Neural progenitor cell (in vitro differentiated cells): ENCODE measurements at regions not wholly inside any gene's neighbourhood (a gene's known extent, or its start where the extent isn't known, plus 50 kb on each side); places are given as distances from the start of the nearest gene placed in this dataset.

Source experiments
- DNase-seq: peaks from one replicate; pipeline ENCODE4 v3.0.0-alpha.2; 2016; ENCODE audit warnings: low spot score
- H2AFZ ChIP-seq: fragments of 200-600 bp; sonication (generic); replicated peaks from 2 replicates; pipeline ENCODE4 v1.6.1; 2016; ENCODE audit warnings: antibody characterized with exemption
- H3F3A ChIP-seq: fragments of 200-600 bp; sonication (generic); 2 replicates; pipeline ENCODE4 v1.6.1; 2016; ENCODE audit warnings: antibody characterized with exemption, low read depth
- H3K27ac ChIP-seq: fragments of 200-600 bp; sonication (generic); 2 replicates; pipeline ENCODE4 v1.5.1; 2016; ENCODE audit warnings: mild to moderate bottlenecking
- H3K27me3 ChIP-seq: fragments of 200-600 bp; sonication (generic); 2 replicates; pipeline ENCODE4 v1.6.1; 2016; ENCODE audit warnings: mild to moderate bottlenecking, moderate library complexity
- H3K36me3 ChIP-seq: fragments of 200-600 bp; sonication (generic); 2 replicates; pipeline ENCODE4 v1.5.1; 2016
- H3K4me1 ChIP-seq: fragments of 200-600 bp; sonication (generic); 2 replicates; pipeline ENCODE4 v1.6.1; 2016; ENCODE audit warnings: mixed run types
- H3K4me2 ChIP-seq: fragments of 200-600 bp; sonication (generic); 2 replicates; pipeline ENCODE4 v1.6.1; 2016
- H3K4me3 ChIP-seq: fragments of 200-600 bp; sonication (generic); 2 replicates; pipeline ENCODE4 v1.5.1; 2016
- H3K79me2 ChIP-seq: fragments of 200-600 bp; sonication (generic); 2 replicates; pipeline ENCODE4 v1.6.1; 2016; ENCODE audit warnings: low read depth
- H3K9ac ChIP-seq: fragments of 200-600 bp; sonication (generic); 2 replicates; pipeline ENCODE4 v1.6.1; 2016
- H3K9me3 ChIP-seq: fragments of 200-600 bp; sonication (generic); 2 replicates; pipeline ENCODE4 v1.5.1; 2016; ENCODE audit warnings: low read depth
- H4K20me1 ChIP-seq: fragments of 200-600 bp; sonication (generic); 2 replicates; pipeline ENCODE4 v1.6.1; 2016; ENCODE audit warnings: low read depth
- H3K27ac Mint-ChIP-seq: 3 replicates; pipeline ENCODE4 v1.8.0; 2021; ENCODE audit warnings: mixed read lengths
- H3K27me3 Mint-ChIP-seq: 2 replicates; pipeline ENCODE4 v1.8.0; 2022; ENCODE audit warnings: low read depth, mild to moderate bottlenecking, inconsistent platforms, moderate library complexity, mixed read lengths; ENCODE audit not compliant: insufficient read depth
- H3K36me3 Mint-ChIP-seq: 3 replicates; pipeline ENCODE4 v1.8.0; 2021; ENCODE audit warnings: mixed read lengths
- H3K4me1 Mint-ChIP-seq: 3 replicates; pipeline ENCODE4 v1.8.0; 2021; ENCODE audit warnings: mixed read lengths
- H3K4me3 Mint-ChIP-seq: 3 replicates; pipeline ENCODE4 v1.8.0; 2021; ENCODE audit warnings: mild to moderate bottlenecking, moderate library complexity, mixed read lengths
- H3K9me3 Mint-ChIP-seq: 3 replicates; pipeline ENCODE4 v1.8.0; 2020; ENCODE audit warnings: mixed read lengths
- CTCF ChIP-seq: fragments of 200-600 bp; sonication (generic); IDR thresholded peaks from 2 replicates; pipeline ENCODE4 v1.5.1; 2017; ENCODE audit warnings: antibody characterized with exemption, mild to moderate bottlenecking
- EZH2 ChIP-seq: fragments of 200-600 bp; sonication (generic); IDR thresholded peaks from 2 replicates; pipeline ENCODE4 v1.6.1; 2017; ENCODE audit warnings: antibody characterized with exemption, mild to moderate bottlenecking, moderate library complexity
- EZH2phosphoT487 ChIP-seq: fragments of 200-600 bp; sonication (generic); IDR thresholded peaks from 2 replicates; pipeline ENCODE4 v1.6.1; 2017; ENCODE audit warnings: antibody characterized with exemption

- H3K27ac ChIP-seq, result no peak overlapping the region
- no peaks in the 10 kb centered on the region for H3K9me3 Mint-ChIP-seq
- H3K4me1 Mint-ChIP-seq, result peaks cover 26% of the 10 kb centered on the region
- H3K79me2 ChIP-seq, result no peaks in the 10 kb centered on the region
- peak overlapping the region; percentile 43 for H3K27ac Mint-ChIP-seq
- TF ChIP-seq CTCF, result no peak
- TF ChIP-seq EZH2, result no peak
- no peak for TF ChIP-seq EZH2phosphoT487
- H3K9me3 ChIP-seq, result no peaks in the 10 kb centered on the region
- H2AFZ ChIP-seq, result no peak overlapping the region
- H3K4me1 ChIP-seq, result peaks cover 8% of the 10 kb centered on the region
- no peaks in the 10 kb centered on the region for H3K36me3 ChIP-seq
- H3K4me3 Mint-ChIP-seq, result no peak overlapping the region
- H3F3A ChIP-seq, result no peaks in the 10 kb centered on the region
- no peaks in the 10 kb centered on the region for H3K27me3 ChIP-seq
- H3K27me3 Mint-ChIP-seq, result peaks cover 4% of the 10 kb centered on the region
- no peak for DNase-seq
- H3K9ac ChIP-seq, result no peak overlapping the region
- no peaks in the 10 kb centered on the region for H4K20me1 ChIP-seq
- H3K36me3 Mint-ChIP-seq, result no peaks in the 10 kb centered on the region
- H3K4me2 ChIP-seq, result no peak overlapping the region
- H3K4me3 ChIP-seq, result no peak overlapping the region
Observed at GRCh38 chr6:43934803-43935602, 165.0 kb downstream of the VEGFA start.

GRCh38 chr6:43934183-43934802 lies 164.3 kb downstream of the VEGFA start:
- H3K27ac Mint-ChIP-seq, result no peak overlapping the region
- no peak overlapping the region for H3K9ac ChIP-seq
- no peak overlapping the region for H3K4me2 ChIP-seq
- H3K4me1 ChIP-seq, result peaks cover 8% of the 10 kb centered on the region
- H3F3A ChIP-seq, result no peaks in the 10 kb centered on the region
- H3K36me3 Mint-ChIP-seq, result no peaks in the 10 kb centered on the region
- H2AFZ ChIP-seq, result no peak overlapping the region
- TF ChIP-seq EZH2, result no peak
- TF ChIP-seq EZH2phosphoT487, result no peak
- no peak for TF ChIP-seq CTCF
- H4K20me1 ChIP-seq, result no peaks in the 10 kb centered on the region
- H3K36me3 ChIP-seq, result no peaks in the 10 kb centered on the region
- no peaks in the 10 kb centered on the region for H3K9me3 Mint-ChIP-seq
- H3K79me2 ChIP-seq, result no peaks in the 10 kb centered on the region
- no peak overlapping the region for H3K4me3 ChIP-seq
- H3K4me3 Mint-ChIP-seq, result no peak overlapping the region
- peaks cover 4% of the 10 kb centered on the region for H3K27me3 Mint-ChIP-seq
- H3K27me3 ChIP-seq, result no peaks in the 10 kb centered on the region
- H3K27ac ChIP-seq, result no peak overlapping the region
- no peaks in the 10 kb centered on the region for H3K9me3 ChIP-seq
- H3K4me1 Mint-ChIP-seq, result peaks cover 26% of the 10 kb centered on the region
- DNase-seq, result no peak

GRCh38 chr6:43933148-43933885 lies 163.3 kb downstream of the VEGFA start:
- no peak for TF ChIP-seq CTCF
- TF ChIP-seq EZH2phosphoT487, result no peak
- no peak for TF ChIP-seq EZH2
- H4K20me1 ChIP-seq, result no peaks in the 10 kb centered on the region
- H3F3A ChIP-seq, result no peaks in the 10 kb centered on the region
- no peak overlapping the region for H3K4me2 ChIP-seq
- H3K27me3 ChIP-seq, result no peaks in the 10 kb centered on the region
- H3K79me2 ChIP-seq, result no peaks in the 10 kb centered on the region
- no peak for DNase-seq
- no peaks in the 10 kb centered on the region for H3K36me3 ChIP-seq
- H3K27ac ChIP-seq, result no peak overlapping the region
- H3K9me3 ChIP-seq, result no peaks in the 10 kb centered on the region
- peak overlapping the region; percentile 74 for H3K27ac Mint-ChIP-seq
- H3K4me1 Mint-ChIP-seq, result peaks cover 22% of the 10 kb centered on the region
- H3K9ac ChIP-seq, result no peak overlapping the region
- no peaks in the 10 kb centered on the region for H3K36me3 Mint-ChIP-seq
- no peak overlapping the region for H3K4me3 ChIP-seq
- peaks cover 4% of the 10 kb centered on the region for H3K27me3 Mint-ChIP-seq
- H3K9me3 Mint-ChIP-seq, result no peaks in the 10 kb centered on the region
- peaks cover 8% of the 10 kb centered on the region for H3K4me1 ChIP-seq
- H3K4me3 Mint-ChIP-seq, result no peak overlapping the region
- H2AFZ ChIP-seq, result peak overlapping the region; percentile 72
